Neural cell (in vitro differentiated cells): ENCODE measurements at regions not wholly inside any gene's neighbourhood (a gene's known extent, or its start where the extent isn't known, plus 50 kb on each side); places are given as distances from the start of the nearest gene placed in this dataset.

Experiments
- H2AFZ ChIP-seq: fragments of 200-600, 300-800 bp; sonication (generic), shearing (Covaris generic); 2 replicates; pipeline ENCODE4 v1.6.0; 2014; ENCODE audit warnings: low read depth, mild to moderate bottlenecking, antibody characterized with exemption, low read length, moderate library complexity
- H3F3A ChIP-seq: fragments of 200-600 bp; shearing (Covaris generic); 2 replicates; pipeline ENCODE4 v1.6.1; 2016; ENCODE audit warnings: mild to moderate bottlenecking, moderate library complexity, mixed read lengths, antibody characterized with exemption, low read length; ENCODE audit not compliant: insufficient read depth, poor library complexity, severe bottlenecking
- H3K27ac ChIP-seq: fragments of 200-600, 300-800 bp; sonication (generic), shearing (Covaris generic); 2 replicates; pipeline ENCODE4 v1.5.1; 2014; ENCODE audit warnings: mild to moderate bottlenecking, low read length, moderate library complexity
- H3K27me3 ChIP-seq: fragments of 300-800, 200-600 bp; sonication (generic), shearing (Covaris generic); 2 replicates; pipeline ENCODE4 v1.6.0; 2014; ENCODE audit warnings: mild to moderate bottlenecking, low read depth, low read length, moderate library complexity; ENCODE audit not compliant: insufficient read depth
- H3K36me3 ChIP-seq: fragments of 300-800, 200-600 bp; sonication (generic), shearing (Covaris generic); 2 replicates; pipeline ENCODE4 v1.5.1; 2014; ENCODE audit warnings: mild to moderate bottlenecking, antibody characterized with exemption, low read length, moderate library complexity; ENCODE audit not compliant: insufficient read depth
- H3K4me2 ChIP-seq: fragments of 300-800, 200-600 bp; sonication (generic), shearing (Covaris generic); 2 replicates; pipeline ENCODE4 v1.6.0; 2014; ENCODE audit warnings: mild to moderate bottlenecking, low read length
- H3K4me3 ChIP-seq: fragments of 300-800, 200-600 bp; sonication (generic), shearing (Covaris generic); 2 replicates; pipeline ENCODE4 v1.5.1; 2014; ENCODE audit warnings: mild to moderate bottlenecking, low read length, moderate library complexity
- H3K79me2 ChIP-seq: fragments of 200-600 bp; shearing (Covaris generic); replicated peaks from 2 replicates; pipeline ENCODE4 v1.6.0; 2014; ENCODE audit warnings: mild to moderate bottlenecking, low read length, moderate library complexity; ENCODE audit not compliant: insufficient read depth
- H3K9ac ChIP-seq: fragments of 300-800, 200-600 bp; sonication (generic), shearing (Covaris generic); 2 replicates; pipeline ENCODE4 v1.6.1; 2016; ENCODE audit warnings: mild to moderate bottlenecking, low read length, mixed read lengths
- H3K9me2 ChIP-seq: fragments of 200-600 bp; shearing (Covaris generic); 2 replicates; pipeline ENCODE4 v1.6.1; 2016; ENCODE audit warnings: mild to moderate bottlenecking, low read length, mixed read lengths; ENCODE audit not compliant: insufficient read depth
- H3K9me3 ChIP-seq: fragments of 200-600, 300-800 bp; sonication (generic), shearing (Covaris generic); 2 replicates; pipeline ENCODE4 v1.6.1; 2016; ENCODE audit warnings: mild to moderate bottlenecking, mixed run types, low read length, moderate library complexity, mixed read lengths
- H4K20me1 ChIP-seq: fragments of 200-600 bp; shearing (Covaris generic); 2 replicates; pipeline ENCODE4 v1.6.1; 2016; ENCODE audit warnings: mild to moderate bottlenecking, mixed run types; ENCODE audit not compliant: insufficient read depth
- EZH2 ChIP-seq: fragments of 200-600, 300-800 bp; shearing (Covaris generic), sonication (generic); IDR thresholded peaks from 2 replicates; pipeline ENCODE4 v1.6.1; 2014; ENCODE audit warnings: antibody characterized with exemption, low read length, borderline replicate concordance, mild to moderate bottlenecking; ENCODE audit not compliant: insufficient read depth, poor library complexity, severe bottlenecking
- MXI1 ChIP-seq: fragments of 450-650 bp; conservative IDR thresholded peaks from 2 replicates; pipeline ENCODE4 v1.6.1; 2014; ENCODE audit warnings: antibody characterized with exemption, mild to moderate bottlenecking; ENCODE audit not compliant: poor library complexity, severe bottlenecking
- POLR2AphosphoS5 ChIP-seq: IDR thresholded peaks from 2 replicates; pipeline ENCODE4 v1.6.1; 2012
- RAD21 ChIP-seq: fragments of 450-650 bp; conservative IDR thresholded peaks from 2 replicates; pipeline ENCODE4 v1.6.1; 2014; ENCODE audit warnings: antibody characterized with exemption, mild to moderate bottlenecking, moderate library complexity
- SMC3 ChIP-seq: fragments of 450-650 bp; conservative IDR thresholded peaks from 2 replicates; pipeline ENCODE4 v1.6.1; 2014; ENCODE audit warnings: antibody characterized with exemption, mild to moderate bottlenecking, moderate library complexity; ENCODE audit not compliant: poor library complexity
- TAF1 ChIP-seq: IDR thresholded peaks from 2 replicates; pipeline ENCODE4 v1.6.1; 2012; ENCODE audit warnings: low read depth
- TF ChIP-seq, protein P1 (sequence below): fragments of 450-650 bp; IDR thresholded peaks from 2 replicates; pipeline ENCODE4 v1.5.1; 2014; ENCODE audit warnings: antibody characterized with exemption, mild to moderate bottlenecking, moderate library complexity; ENCODE audit not compliant: poor library complexity, severe bottlenecking
- TF ChIP-seq, protein P2 (sequence below): IDR thresholded peaks from 2 replicates; pipeline ENCODE4 v1.6.1; 2012; ENCODE audit warnings: borderline replicate concordance

DNA sequence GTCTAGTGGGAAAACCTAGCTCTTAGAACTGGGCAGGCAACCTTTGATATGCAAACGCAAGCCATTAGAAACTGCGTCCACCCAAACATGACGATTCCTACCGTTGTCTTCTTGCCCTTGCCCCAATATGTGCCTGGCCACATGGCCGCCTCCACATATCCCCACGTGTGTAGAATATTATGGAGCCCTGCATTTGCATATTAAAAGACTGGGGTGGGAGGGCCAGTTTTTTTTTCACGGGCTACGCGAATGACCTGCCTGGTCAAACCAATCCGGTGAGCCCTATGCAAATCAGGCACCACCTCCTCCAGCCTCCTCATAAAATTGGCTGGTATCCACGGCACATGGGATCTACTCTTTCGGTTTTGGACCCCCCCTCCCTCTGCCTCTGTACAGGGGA, 381.0 kb upstream of the RGMA start:
- H3K4me3 ChIP-seq = no peak overlapping the region
- no peak overlapping the region for H3K9ac ChIP-seq
- H3K79me2 ChIP-seq = no peaks in the 10 kb centered on the region
- H3K27me3 ChIP-seq = no peaks in the 10 kb centered on the region
- no peak overlapping the region for H3K4me2 ChIP-seq
- no peak overlapping the region for H2AFZ ChIP-seq
- H4K20me1 ChIP-seq = no peaks in the 10 kb centered on the region
- no peaks in the 10 kb centered on the region for H3K36me3 ChIP-seq
- no peaks in the 10 kb centered on the region for H3K9me2 ChIP-seq
- H3K9me3 ChIP-seq = no peaks in the 10 kb centered on the region
- TF ChIP-seq POLR2AphosphoS5 (no peak), RAD21 (no peak), MXI1 (no peak), EZH2 (no peak), TAF1 (no peak)
- TF ChIP-seq, protein P1, sequence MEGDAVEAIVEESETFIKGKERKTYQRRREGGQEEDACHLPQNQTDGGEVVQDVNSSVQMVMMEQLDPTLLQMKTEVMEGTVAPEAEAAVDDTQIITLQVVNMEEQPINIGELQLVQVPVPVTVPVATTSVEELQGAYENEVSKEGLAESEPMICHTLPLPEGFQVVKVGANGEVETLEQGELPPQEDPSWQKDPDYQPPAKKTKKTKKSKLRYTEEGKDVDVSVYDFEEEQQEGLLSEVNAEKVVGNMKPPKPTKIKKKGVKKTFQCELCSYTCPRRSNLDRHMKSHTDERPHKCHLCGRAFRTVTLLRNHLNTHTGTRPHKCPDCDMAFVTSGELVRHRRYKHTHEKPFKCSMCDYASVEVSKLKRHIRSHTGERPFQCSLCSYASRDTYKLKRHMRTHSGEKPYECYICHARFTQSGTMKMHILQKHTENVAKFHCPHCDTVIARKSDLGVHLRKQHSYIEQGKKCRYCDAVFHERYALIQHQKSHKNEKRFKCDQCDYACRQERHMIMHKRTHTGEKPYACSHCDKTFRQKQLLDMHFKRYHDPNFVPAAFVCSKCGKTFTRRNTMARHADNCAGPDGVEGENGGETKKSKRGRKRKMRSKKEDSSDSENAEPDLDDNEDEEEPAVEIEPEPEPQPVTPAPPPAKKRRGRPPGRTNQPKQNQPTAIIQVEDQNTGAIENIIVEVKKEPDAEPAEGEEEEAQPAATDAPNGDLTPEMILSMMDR = no peak
- TF ChIP-seq, protein P2, sequence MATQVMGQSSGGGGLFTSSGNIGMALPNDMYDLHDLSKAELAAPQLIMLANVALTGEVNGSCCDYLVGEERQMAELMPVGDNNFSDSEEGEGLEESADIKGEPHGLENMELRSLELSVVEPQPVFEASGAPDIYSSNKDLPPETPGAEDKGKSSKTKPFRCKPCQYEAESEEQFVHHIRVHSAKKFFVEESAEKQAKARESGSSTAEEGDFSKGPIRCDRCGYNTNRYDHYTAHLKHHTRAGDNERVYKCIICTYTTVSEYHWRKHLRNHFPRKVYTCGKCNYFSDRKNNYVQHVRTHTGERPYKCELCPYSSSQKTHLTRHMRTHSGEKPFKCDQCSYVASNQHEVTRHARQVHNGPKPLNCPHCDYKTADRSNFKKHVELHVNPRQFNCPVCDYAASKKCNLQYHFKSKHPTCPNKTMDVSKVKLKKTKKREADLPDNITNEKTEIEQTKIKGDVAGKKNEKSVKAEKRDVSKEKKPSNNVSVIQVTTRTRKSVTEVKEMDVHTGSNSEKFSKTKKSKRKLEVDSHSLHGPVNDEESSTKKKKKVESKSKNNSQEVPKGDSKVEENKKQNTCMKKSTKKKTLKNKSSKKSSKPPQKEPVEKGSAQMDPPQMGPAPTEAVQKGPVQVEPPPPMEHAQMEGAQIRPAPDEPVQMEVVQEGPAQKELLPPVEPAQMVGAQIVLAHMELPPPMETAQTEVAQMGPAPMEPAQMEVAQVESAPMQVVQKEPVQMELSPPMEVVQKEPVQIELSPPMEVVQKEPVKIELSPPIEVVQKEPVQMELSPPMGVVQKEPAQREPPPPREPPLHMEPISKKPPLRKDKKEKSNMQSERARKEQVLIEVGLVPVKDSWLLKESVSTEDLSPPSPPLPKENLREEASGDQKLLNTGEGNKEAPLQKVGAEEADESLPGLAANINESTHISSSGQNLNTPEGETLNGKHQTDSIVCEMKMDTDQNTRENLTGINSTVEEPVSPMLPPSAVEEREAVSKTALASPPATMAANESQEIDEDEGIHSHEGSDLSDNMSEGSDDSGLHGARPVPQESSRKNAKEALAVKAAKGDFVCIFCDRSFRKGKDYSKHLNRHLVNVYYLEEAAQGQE = no peak
- no peak overlapping the region for H3K27ac ChIP-seq
- no peaks in the 10 kb centered on the region for H3F3A ChIP-seq

DNA sequence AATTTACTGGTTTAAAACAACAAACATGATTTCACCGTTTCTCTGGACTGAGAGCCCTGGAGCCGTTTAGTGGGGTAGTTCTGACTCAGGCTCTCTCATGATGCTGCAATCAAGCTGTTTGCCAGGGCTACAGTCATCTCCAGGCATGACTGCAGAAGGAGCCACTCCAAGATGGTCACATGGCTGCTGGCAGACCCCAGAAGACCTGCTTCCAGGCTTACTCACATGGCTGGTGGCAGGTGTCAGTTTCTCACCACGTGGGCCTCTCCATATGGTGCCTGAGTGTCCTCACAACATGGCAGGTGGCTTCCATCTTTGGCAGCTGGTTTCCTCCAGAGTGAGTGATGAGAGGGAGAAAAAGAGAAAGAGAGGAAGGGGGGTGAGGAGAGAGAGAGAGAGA, 378.3 kb upstream of the RGMA start:
- Histone ChIP-seq H3K9me3 (no peaks in the 10 kb centered on the region), H3K79me2 (no peaks in the 10 kb centered on the region), H3K4me3 (no peak overlapping the region), H3K9me2 (no peaks in the 10 kb centered on the region), H3K27ac (no peak overlapping the region), H4K20me1 (no peaks in the 10 kb centered on the region), H3K27me3 (no peaks in the 10 kb centered on the region), H3K4me2 (no peak overlapping the region), H3K36me3 (no peaks in the 10 kb centered on the region), H3F3A (no peaks in the 10 kb centered on the region), H3K9ac (no peak overlapping the region), H2AFZ (no peak overlapping the region)
- TF ChIP-seq TAF1 = no peak
- no peak for TF ChIP-seq SMC3
- TF ChIP-seq, protein P2 = no peak
- no peak for TF ChIP-seq EZH2
